ENCODE measurements at regions not wholly inside any gene's neighbourhood (a gene's known extent, or its start where the extent isn't known, plus 50 kb on each side); places are given as distances from the start of the nearest gene placed in this dataset.

- DNase-seq (ENCODE audit: low read depth, low spot score): no peak
These were observed 278.4 kb upstream of the SNX7 start for GRCh38 chr1:98382986-98383740.

- no peak for DNase-seq (ENCODE audit: low read depth, low spot score)
These were observed 278.9 kb upstream of the SNX7 start for GRCh38 chr1:98382586-98382985.

GRCh38 chr1:98374098-98374497, 287.4 kb upstream of the SNX7 start:
- DNase-seq (ENCODE audit: low read depth, low spot score): no peak

GRCh38 chr1:98373056-98373455, 288.5 kb upstream of the SNX7 start:
- DNase-seq (ENCODE audit: low read depth, low spot score): no peak

- DNase-seq (ENCODE audit: low read depth, low spot score): no peak
These were observed 289.8 kb upstream of the SNX7 start for GRCh38 chr1:98371764-98372163.

- DNase-seq (ENCODE audit: low read depth, low spot score): no peak
These were observed 292.1 kb upstream of the SNX7 start for GRCh38 chr1:98369463-98369862.

GRCh38 chr1:98368995-98369394, 292.5 kb upstream of the SNX7 start:
- DNase-seq (ENCODE audit: low read depth, low spot score): no peak

GRCh38 chr1:98367426-98367825, 294.1 kb upstream of the SNX7 start:
- no peak for DNase-seq (ENCODE audit: low read depth, low spot score)

- DNase-seq (ENCODE audit: low read depth, low spot score): no peak
These were observed 295.2 kb upstream of the SNX7 start for GRCh38 chr1:98366343-98366742.

GRCh38 chr1:98364544-98364943, 297.0 kb upstream of the SNX7 start:
- DNase-seq (ENCODE audit: low read depth, low spot score): no peak

GRCh38 chr1:98360864-98361263, 300.7 kb upstream of the SNX7 start:
- DNase-seq (ENCODE audit: low read depth, low spot score): no peak

- peak; percentile 8 for DNase-seq (ENCODE audit: low read depth, low spot score)
These were observed 305.7 kb upstream of the SNX7 start for GRCh38 chr1:98355656-98356383.

GRCh38 chr1:98352378-98352777, 309.1 kb upstream of the SNX7 start:
- no peak for DNase-seq (ENCODE audit: low read depth, low spot score)

- no peak for DNase-seq (ENCODE audit: low read depth, low spot score)
These were observed 310.0 kb upstream of the SNX7 start for GRCh38 chr1:98351561-98351960.

GRCh38 chr1:98345417-98345816, 316.1 kb upstream of the SNX7 start:
- no peak for DNase-seq (ENCODE audit: low read depth, low spot score)

- DNase-seq (ENCODE audit: low read depth, low spot score): no peak
These were observed 316.8 kb upstream of the SNX7 start for GRCh38 chr1:98344731-98345130.

GRCh38 chr1:98342566-98342965, 319.0 kb upstream of the SNX7 start:
- no peak for DNase-seq (ENCODE audit: low read depth, low spot score)

- no peak for DNase-seq (ENCODE audit: low read depth, low spot score)
These were observed 321.0 kb upstream of the SNX7 start for GRCh38 chr1:98340511-98340910.

GRCh38 chr1:98336472-98337083, 324.9 kb upstream of the SNX7 start:
- no peak for DNase-seq (ENCODE audit: low read depth, low spot score)

- no peak for DNase-seq (ENCODE audit: low read depth, low spot score)
These were observed 327.6 kb upstream of the SNX7 start for GRCh38 chr1:98333936-98334335.

GRCh38 chr1:98333406-98333805, 328.1 kb upstream of the SNX7 start:
- no peak for DNase-seq (ENCODE audit: low read depth, low spot score)

GRCh38 chr1:98331718-98332311, 329.7 kb upstream of the SNX7 start:
- DNase-seq (ENCODE audit: low read depth, low spot score): no peak
